K562 (cell line): ENCODE measurements at regions not wholly inside any gene's neighbourhood (a gene's known extent, or its start where the extent isn't known, plus 50 kb on each side); places are given as distances from the start of the nearest gene placed in this dataset.

Experiments
- ATAC-seq: fragments of 200-7000 bp; cut with Tn5 transposase; 3 replicates; pipeline ENCODE4 v1.9.1; 2020; ENCODE audit warnings: moderate library complexity
- BruUV-seq: library from RNA; stranded (reverse); fragments of 400-500 nt; replicated peaks from 2 replicates; lab custom pipeline; 2021; lab: Mats Ljungman, UMichigan
- CTCF ChIA-PET: fragments of 300-600 bp; formaldehyde crosslinking; extraction: SDS; loops from one replicate; lab custom pipeline; 2021; ENCODE audit warnings: low intra/inter-chr PET ratio; lab: Yijun Ruan, JAX
- POLR2A ChIA-PET: fragments of 300-600, 350-650 bp; sonication (Branson Sonifier 250); formaldehyde crosslinking; extraction: SDS; loops from one replicate; lab custom pipeline; 2021; ENCODE audit warnings: antibody characterized with exemption, inconsistent platforms; lab: Yijun Ruan, JAX
- DNase-seq, 4 experiments: peaks; one replicate each; pipeline versions ENCODE4 v3.0.0 to v3.0.0-alpha.2; 2011 to 2018; ENCODE audit warnings: low spot score in 3 of 4, mixed read lengths in 3 of 4; ENCODE audit errors: extremely low read depth in 1 of 4
- FAIRE-seq: peaks from 2 replicates; lab custom pipeline; 2011; peaks lifted over from hg19 to GRCh38; lab: Jason Lieb, UNC
- H2AFZ ChIP-seq: 2 replicates; pipeline ENCODE4 v1.6.0; 2011; ENCODE audit warnings: low read depth, low read length, control low read depth, inconsistent platforms
- H3K27ac ChIP-seq: fragments of 200-600 bp; 3 replicates; pipeline ENCODE4 v1.8.0; 2011; ENCODE audit warnings: low read depth, mild to moderate bottlenecking, control low read depth, inconsistent platforms, low read length, moderate library complexity, mixed read lengths; ENCODE audit errors: extremely low read depth
- H3K27me3 ChIP-seq, 2 experiments: fragments of 300-600 bp in 1 of 2; 2 replicates in 1 of 2; 3 replicates in 1 of 2; pipeline versions ENCODE4 v1.6.0 to v1.8.0; 2011; ENCODE audit warnings: inconsistent platforms in 2 of 2, low read length in 2 of 2, mild to moderate bottlenecking in 1 of 2, mixed read lengths in 1 of 2, moderate library complexity in 1 of 2; ENCODE audit not compliant: control insufficient read depth in 2 of 2, insufficient read depth in 2 of 2
- H3K36me3 ChIP-seq: fragments of 300-600 bp; 3 replicates; pipeline ENCODE4 v1.8.0; 2011; ENCODE audit warnings: mild to moderate bottlenecking, low read length, inconsistent platforms; ENCODE audit not compliant: control insufficient read depth, insufficient read depth
- H3K4me1 ChIP-seq, 2 experiments: fragments of 200-600 bp in 1 of 2; replicated peaks in 1 of 2; 2 replicates in 1 of 2; 3 replicates in 1 of 2; pipeline versions ENCODE4 v1.5.1 to v1.8.0; 2011; ENCODE audit warnings: inconsistent platforms in 2 of 2, low read length in 2 of 2, mild to moderate bottlenecking in 1 of 2, mixed read lengths in 1 of 2, moderate library complexity in 1 of 2; ENCODE audit not compliant: control insufficient read depth in 2 of 2, insufficient read depth in 2 of 2
- H3K4me2 ChIP-seq: 2 replicates; pipeline ENCODE4 v1.6.1; 2011; ENCODE audit warnings: low read length, control low read depth, inconsistent platforms, mixed read lengths; ENCODE audit not compliant: insufficient read depth
- H3K4me3 ChIP-seq: fragments of 200-600 bp; sonication (generic), shearing (Covaris generic); 2 replicates; pipeline ENCODE4 v1.5.1; 2016; ENCODE audit warnings: control low read depth, inconsistent platforms
- H3K79me2 ChIP-seq: fragments of 200-600 bp; 3 replicates; pipeline ENCODE4 v1.8.0; 2011; ENCODE audit warnings: low read length, inconsistent platforms; ENCODE audit not compliant: control insufficient read depth, insufficient read depth
- H3K9ac ChIP-seq, 2 experiments: 2 replicates each; pipeline versions ENCODE4 v1.6.0 to v1.6.1; 2011; ENCODE audit warnings: low read depth in 2 of 2, low read length in 2 of 2, control low read depth in 1 of 2, inconsistent platforms in 1 of 2, mild to moderate bottlenecking in 1 of 2, mixed read lengths in 1 of 2; ENCODE audit not compliant: insufficient read depth in 1 of 2
- H3K9me1 ChIP-seq: one replicate; pipeline ENCODE4 v1.6.0; 2011; ENCODE audit warnings: inconsistent platforms, mild to moderate bottlenecking, low read length, moderate library complexity; ENCODE audit not compliant: control insufficient read depth, insufficient read depth
- H3K9me3 ChIP-seq: replicated peaks from 2 replicates; pipeline ENCODE4 v1.5.1; 2011; ENCODE audit warnings: low read depth, low read length, inconsistent platforms; ENCODE audit not compliant: control insufficient read depth, insufficient read depth
- H4K20me1 ChIP-seq: replicated peaks from 2 replicates; pipeline ENCODE4 v1.6.1; 2011; ENCODE audit warnings: low read length, inconsistent platforms, mixed read lengths; ENCODE audit not compliant: control insufficient read depth, insufficient read depth
- ETV1 ChIP-seq: fragments of 450-650 bp; conservative IDR thresholded peaks from 2 replicates; pipeline ENCODE4 v1.6.1; 2016; ENCODE audit warnings: missing genetic modification characterization, control low read depth, low read depth, missing compliant biosample characterization
- HDAC6 ChIP-seq: IDR thresholded peaks from 2 replicates; pipeline ENCODE4 v1.6.1; 2012; ENCODE audit warnings: low read depth, mild to moderate bottlenecking, control low read depth, inconsistent platforms, low read length, moderate library complexity
- RBM15 ChIP-seq: fragments of 200-400 bp; formaldehyde crosslinking; IDR thresholded peaks from 2 replicates; pipeline ENCODE4 v1.6.1; 2018; ENCODE audit warnings: mild to moderate bottlenecking, low read length, moderate library complexity; ENCODE audit not compliant: insufficient read depth
- SMARCA4 ChIP-seq: fragments of 450-650 bp; IDR thresholded peaks from 2 replicates; pipeline ENCODE4 v1.6.1; 2016
- WGBS: fragments of 100-300 bp; shearing (Covaris generic); methylation state at CpG from one replicate; pipeline ENCODE4 v1.1.6; 2016; ENCODE audit warnings: low coverage, mixed read lengths; ENCODE audit not compliant: insufficient coverage; ENCODE audit errors: missing lambda C conversion rate; 5-methylcytosine and 5-hydroxymethylcytosine counted together
- in situ Hi-C: fragments of 300-500 bp; cut with MboI; formaldehyde crosslinking; loops from 4 replicates; pipeline ENCODE4 v1.15.0; 2018; ENCODE audit warnings: inconsistent platforms, mixed read lengths
- intact Hi-C: fragments of 100-400 bp; cut with micrococcal nuclease; formaldehyde crosslinking; loops from 2 replicates; pipeline ENCODE4 v1.14.2; 2022
- TF ChIP-seq, protein P1 (sequence below): fragments of 250-450 bp; sonication (Bioruptor Pico); IDR thresholded peaks from 2 replicates; pipeline ENCODE4 v1.4.0; 2020; ENCODE audit warnings: mild to moderate bottlenecking, moderate library complexity

DNA sequence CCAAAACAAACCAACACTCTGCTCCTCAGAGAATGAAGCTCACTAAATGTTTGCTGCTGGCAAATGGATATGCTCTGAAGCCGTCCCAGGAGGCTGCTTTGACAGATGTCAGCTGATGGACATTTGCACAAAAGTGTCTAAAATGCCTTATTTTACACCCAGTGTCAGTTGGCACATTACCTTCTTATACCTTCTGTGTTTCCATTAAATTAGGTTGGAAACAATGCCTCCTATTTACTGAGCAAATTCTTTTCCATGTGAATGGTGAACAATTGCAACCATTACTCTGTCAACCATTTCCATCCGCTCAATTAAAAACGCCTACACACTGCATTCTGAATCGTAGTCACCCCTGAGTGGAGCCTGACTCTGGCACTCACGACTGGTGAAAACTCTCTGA lies 1679.9 kb upstream of the FLRT2 start:
- Histone ChIP-seq H3K36me3 (no peaks in the 10 kb centered on the region), H3K4me2 (no peak overlapping the region)
- no peak for FAIRE-seq
- TF ChIP-seq SMARCA4 = no peak
- no peak for TF ChIP-seq ETV1 (tag)
- TF ChIP-seq RBM15 = no peak
- TF ChIP-seq, protein P1, sequence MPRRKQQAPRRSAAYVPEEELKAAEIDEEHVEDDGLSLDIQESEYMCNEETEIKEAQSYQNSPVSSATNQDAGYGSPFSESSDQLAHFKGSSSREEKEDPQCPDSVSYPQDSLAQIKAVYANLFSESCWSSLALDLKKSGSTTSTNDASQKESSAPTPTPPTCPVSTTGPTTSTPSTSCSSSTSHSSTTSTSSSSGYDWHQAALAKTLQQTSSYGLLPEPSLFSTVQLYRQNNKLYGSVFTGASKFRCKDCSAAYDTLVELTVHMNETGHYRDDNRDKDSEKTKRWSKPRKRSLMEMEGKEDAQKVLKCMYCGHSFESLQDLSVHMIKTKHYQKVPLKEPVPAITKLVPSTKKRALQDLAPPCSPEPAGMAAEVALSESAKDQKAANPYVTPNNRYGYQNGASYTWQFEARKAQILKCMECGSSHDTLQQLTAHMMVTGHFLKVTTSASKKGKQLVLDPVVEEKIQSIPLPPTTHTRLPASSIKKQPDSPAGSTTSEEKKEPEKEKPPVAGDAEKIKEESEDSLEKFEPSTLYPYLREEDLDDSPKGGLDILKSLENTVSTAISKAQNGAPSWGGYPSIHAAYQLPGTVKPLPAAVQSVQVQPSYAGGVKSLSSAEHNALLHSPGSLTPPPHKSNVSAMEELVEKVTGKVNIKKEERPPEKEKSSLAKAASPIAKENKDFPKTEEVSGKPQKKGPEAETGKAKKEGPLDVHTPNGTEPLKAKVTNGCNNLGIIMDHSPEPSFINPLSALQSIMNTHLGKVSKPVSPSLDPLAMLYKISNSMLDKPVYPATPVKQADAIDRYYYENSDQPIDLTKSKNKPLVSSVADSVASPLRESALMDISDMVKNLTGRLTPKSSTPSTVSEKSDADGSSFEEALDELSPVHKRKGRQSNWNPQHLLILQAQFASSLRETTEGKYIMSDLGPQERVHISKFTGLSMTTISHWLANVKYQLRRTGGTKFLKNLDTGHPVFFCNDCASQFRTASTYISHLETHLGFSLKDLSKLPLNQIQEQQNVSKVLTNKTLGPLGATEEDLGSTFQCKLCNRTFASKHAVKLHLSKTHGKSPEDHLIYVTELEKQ (CRISPR knock-in tag) = no peak
- no peak for TF ChIP-seq HDAC6
- TF ChIP-seq, all 486 proteins: peak for 0
- Histone ChIP-seq H3K79me2 (no peaks in the 10 kb centered on the region), H3K4me1 (no peaks in the 10 kb centered on the region), H2AFZ (no peak overlapping the region), H3K9me1 (no peaks in the 10 kb centered on the region), H3K27me3 (no peaks in the 10 kb centered on the region), H3K4me3 (no peak overlapping the region), H3K27ac (no peak overlapping the region), H4K20me1 (no peaks in the 10 kb centered on the region), H3K9me3 (no peaks in the 10 kb centered on the region), H3K9ac (no peak overlapping the region)
- intact Hi-C loops (no loop called here), in situ Hi-C loops (no loop called here)
- ChIA-PET CTCF (no interaction called here), POLR2A (no interaction called here)
- DNase-seq (no peak), ATAC-seq (no peak)
- 0% methylated on average over 5 of the region's 5 CpGs for WGBS
- BruUV-seq = no TSS peak
